ENCODE measurements at regions not wholly inside any gene's neighbourhood (a gene's known extent, or its start where the extent isn't known, plus 50 kb on each side); places are given as distances from the start of the nearest gene placed in this dataset.

DNA sequence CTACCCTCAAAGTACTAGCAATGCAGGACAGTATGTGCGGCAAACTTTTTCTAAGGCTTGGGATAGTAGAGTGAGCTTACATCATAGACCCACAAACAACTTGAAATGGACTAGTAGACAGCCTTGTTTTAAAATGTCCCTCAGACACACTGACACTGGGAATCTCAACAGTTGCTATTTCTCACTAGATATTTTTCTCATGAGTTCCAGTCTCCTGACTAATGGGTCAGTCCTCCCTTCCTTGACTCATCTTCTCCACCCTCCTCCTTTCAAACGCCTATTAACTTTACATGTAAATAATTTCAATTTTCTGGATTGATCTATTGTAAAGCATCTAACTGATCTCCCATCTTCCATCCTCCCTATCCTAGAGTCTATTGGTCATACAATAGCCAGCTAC is 308.3 kb upstream of the PREP start:
- H3K4me1 ChIP-seq: no peaks in the 10 kb centered on the region
- no peaks in the 10 kb centered on the region for H4K20me1 ChIP-seq (ENCODE audit: low read depth)
- no peaks in the 10 kb centered on the region for H3K27me3 ChIP-seq
- H3K9me3 ChIP-seq (ENCODE audit: low read depth): peaks cover 17% of the 10 kb centered on the region
- Mint-ChIP-seq H3K4me1 (peaks cover 3% of the 10 kb centered on the region), H3K9me3 (peaks cover 17% of the 10 kb centered on the region), H3K4me3 (no peak overlapping the region), H3K27ac (no peak overlapping the region), H3K36me3 (peaks cover 3% of the 10 kb centered on the region), H3K27me3 (ENCODE audit: insufficient read depth, low read depth) (peaks cover 6% of the 10 kb centered on the region)
- TF ChIP-seq, protein P1, sequence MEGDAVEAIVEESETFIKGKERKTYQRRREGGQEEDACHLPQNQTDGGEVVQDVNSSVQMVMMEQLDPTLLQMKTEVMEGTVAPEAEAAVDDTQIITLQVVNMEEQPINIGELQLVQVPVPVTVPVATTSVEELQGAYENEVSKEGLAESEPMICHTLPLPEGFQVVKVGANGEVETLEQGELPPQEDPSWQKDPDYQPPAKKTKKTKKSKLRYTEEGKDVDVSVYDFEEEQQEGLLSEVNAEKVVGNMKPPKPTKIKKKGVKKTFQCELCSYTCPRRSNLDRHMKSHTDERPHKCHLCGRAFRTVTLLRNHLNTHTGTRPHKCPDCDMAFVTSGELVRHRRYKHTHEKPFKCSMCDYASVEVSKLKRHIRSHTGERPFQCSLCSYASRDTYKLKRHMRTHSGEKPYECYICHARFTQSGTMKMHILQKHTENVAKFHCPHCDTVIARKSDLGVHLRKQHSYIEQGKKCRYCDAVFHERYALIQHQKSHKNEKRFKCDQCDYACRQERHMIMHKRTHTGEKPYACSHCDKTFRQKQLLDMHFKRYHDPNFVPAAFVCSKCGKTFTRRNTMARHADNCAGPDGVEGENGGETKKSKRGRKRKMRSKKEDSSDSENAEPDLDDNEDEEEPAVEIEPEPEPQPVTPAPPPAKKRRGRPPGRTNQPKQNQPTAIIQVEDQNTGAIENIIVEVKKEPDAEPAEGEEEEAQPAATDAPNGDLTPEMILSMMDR (IDR thresholded peaks at IDR 0.05): no peak
- TF ChIP-seq EZH2 (IDR thresholded peaks at IDR 0.05): no peak
- TF ChIP-seq EZH2phosphoT487 (IDR thresholded peaks at IDR 0.05): no peak
- no peaks in the 10 kb centered on the region for H3K36me3 ChIP-seq
- H3K4me2 ChIP-seq: no peak overlapping the region
- H3F3A ChIP-seq (ENCODE audit: low read depth): no peaks in the 10 kb centered on the region
- no peak overlapping the region for H3K27ac ChIP-seq
- H2AFZ ChIP-seq (replicated peaks): no peak overlapping the region
- no peak overlapping the region for H3K9ac ChIP-seq
- no peaks in the 10 kb centered on the region for H3K79me2 ChIP-seq (ENCODE audit: low read depth)
- no peak overlapping the region for H3K4me3 ChIP-seq
- no peak for DNase-seq (ENCODE audit: low spot score)

DNA sequence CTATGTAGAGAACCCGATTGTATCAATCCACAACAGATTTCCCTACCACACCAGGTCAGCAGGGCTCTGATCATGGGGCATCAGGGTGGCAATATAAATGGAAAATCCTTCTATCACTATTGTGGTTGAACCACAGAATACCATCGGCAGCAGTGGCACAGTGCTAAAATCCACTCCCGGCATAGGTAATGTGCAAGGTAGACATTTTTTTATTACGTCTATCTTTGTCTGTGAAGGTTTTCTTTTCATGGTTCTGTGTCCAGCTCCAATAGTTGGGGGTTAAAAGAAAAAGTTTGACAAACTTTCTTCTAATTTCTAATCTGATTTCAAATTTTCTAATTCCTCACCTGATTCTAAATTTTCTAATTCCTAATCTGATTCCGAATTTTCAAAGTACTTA is 302.7 kb upstream of the PREP start:
- Mint-ChIP-seq H3K27me3 (ENCODE audit: insufficient read depth, low read depth) (no peaks in the 10 kb centered on the region), H3K4me3 (no peak overlapping the region), H3K36me3 (no peaks in the 10 kb centered on the region), H3K9me3 (peaks cover 2% of the 10 kb centered on the region), H3K4me1 (no peaks in the 10 kb centered on the region), H3K27ac (no peak overlapping the region)
- Histone ChIP-seq H3K27me3 (no peaks in the 10 kb centered on the region), H3K4me2 (no peak overlapping the region), H3K79me2 (ENCODE audit: low read depth) (no peaks in the 10 kb centered on the region), H3K36me3 (no peaks in the 10 kb centered on the region), H2AFZ (replicated peaks) (no peak overlapping the region), H3K27ac (no peak overlapping the region), H3K4me3 (no peak overlapping the region), H4K20me1 (ENCODE audit: low read depth) (no peaks in the 10 kb centered on the region), H3K4me1 (no peaks in the 10 kb centered on the region), H3K9me3 (ENCODE audit: low read depth) (no peaks in the 10 kb centered on the region), H3K9ac (no peak overlapping the region), H3F3A (ENCODE audit: low read depth) (no peaks in the 10 kb centered on the region)
- TF ChIP-seq, protein P1 (IDR thresholded peaks at IDR 0.05): no peak
- TF ChIP-seq EZH2 (IDR thresholded peaks at IDR 0.05) (no peak), EZH2phosphoT487 (IDR thresholded peaks at IDR 0.05) (no peak)
- DNase-seq (ENCODE audit: low spot score): no peak

DNA sequence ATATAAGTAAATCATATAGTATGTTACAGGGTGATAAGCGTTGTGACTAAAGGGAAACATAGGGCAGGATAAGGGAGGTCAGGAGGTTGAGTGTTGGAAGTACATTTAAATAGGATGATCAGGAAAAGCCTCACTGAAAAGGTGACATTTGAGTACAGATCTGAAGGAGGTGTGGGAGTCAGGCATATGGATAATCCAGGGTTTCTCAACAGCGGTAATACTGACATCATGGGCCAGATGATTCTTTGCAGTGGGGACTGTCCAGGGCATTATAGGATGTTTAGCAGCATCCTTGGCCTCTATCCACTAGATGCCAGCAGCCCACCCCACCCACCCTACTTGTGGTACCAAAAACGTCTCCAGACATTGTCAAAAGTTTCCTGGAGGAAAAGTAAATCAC is 292.6 kb upstream of the PREP start:
- Mint-ChIP-seq H3K36me3 (no peaks in the 10 kb centered on the region), H3K9me3 (no peaks in the 10 kb centered on the region), H3K4me3 (no peak overlapping the region), H3K27me3 (ENCODE audit: insufficient read depth, low read depth) (no peaks in the 10 kb centered on the region), H3K4me1 (no peaks in the 10 kb centered on the region), H3K27ac (no peak overlapping the region)
- H3F3A ChIP-seq (ENCODE audit: low read depth): no peaks in the 10 kb centered on the region
- TF ChIP-seq EZH2phosphoT487 (IDR thresholded peaks at IDR 0.05) (no peak), EZH2 (IDR thresholded peaks at IDR 0.05) (no peak)
- TF ChIP-seq, protein P1 (IDR thresholded peaks at IDR 0.05): no peak
- H3K27ac ChIP-seq: no peak overlapping the region
- H3K9ac ChIP-seq: no peak overlapping the region
- no peaks in the 10 kb centered on the region for H3K9me3 ChIP-seq (ENCODE audit: low read depth)
- DNase-seq (ENCODE audit: low spot score): no peak
- H3K27me3 ChIP-seq: no peaks in the 10 kb centered on the region
- H3K4me3 ChIP-seq: no peak overlapping the region
- H2AFZ ChIP-seq (replicated peaks): no peak overlapping the region
- no peaks in the 10 kb centered on the region for H3K36me3 ChIP-seq
- no peaks in the 10 kb centered on the region for H4K20me1 ChIP-seq (ENCODE audit: low read depth)
- no peaks in the 10 kb centered on the region for H3K79me2 ChIP-seq (ENCODE audit: low read depth)
- no peak overlapping the region for H3K4me2 ChIP-seq
- no peaks in the 10 kb centered on the region for H3K4me1 ChIP-seq

Measured in neural progenitor cell (in vitro differentiated cells).